Liver (tissue), 3 donors: ENCODE measurements at regions not wholly inside any gene's neighbourhood (a gene's known extent, or its start where the extent isn't known, plus 50 kb on each side); places are given as distances from the start of the nearest gene placed in this dataset.

Source experiments
- JUND ChIP-seq, 2 donors: IDR thresholded peaks; 2 replicates each; pipeline ENCODE4 v1.6.1; 2016; ENCODE audit warnings: antibody characterized with exemption in 2 of 2
- RAD21 ChIP-seq, 2 donors: IDR thresholded peaks; 2 replicates each; pipeline ENCODE4 v1.6.1; 2016; ENCODE audit warnings: antibody characterized with exemption in 2 of 2, mild to moderate bottlenecking in 2 of 2
- REST ChIP-seq: IDR thresholded peaks from 2 replicates; pipeline ENCODE4 v1.6.1; 2016; ENCODE audit warnings: antibody characterized with exemption, mild to moderate bottlenecking
- SP1 ChIP-seq: IDR thresholded peaks from 2 replicates; pipeline ENCODE4 v1.6.1; 2018; ENCODE audit warnings: antibody characterized with exemption, mild to moderate bottlenecking
- TAF1 ChIP-seq: conservative IDR thresholded peaks from 2 replicates; pipeline ENCODE4 v1.6.1; 2016; ENCODE audit warnings: antibody characterized with exemption, mild to moderate bottlenecking
- YY1 ChIP-seq: IDR thresholded peaks from 2 replicates; pipeline ENCODE4 v1.6.1; 2016; ENCODE audit warnings: antibody characterized with exemption, mild to moderate bottlenecking
- TF ChIP-seq, protein P1 (sequence below): fragments of 150-350 bp; IDR thresholded peaks from 2 replicates; pipeline ENCODE4 v1.5.1; 2017; ENCODE audit warnings: improper control_type of control experiment, low read depth, low read length; ENCODE audit not compliant: missing input control
- TF ChIP-seq, protein P2 (sequence below): IDR thresholded peaks from 2 replicates; pipeline ENCODE4 v1.6.1; 2016; ENCODE audit warnings: antibody characterized with exemption
- TF ChIP-seq, protein P3 (sequence below): IDR thresholded peaks from 2 replicates; pipeline ENCODE4 v1.6.1; 2016; ENCODE audit warnings: antibody characterized with exemption
- donor health status: healthy.
- donor health status: healthy.

DNA sequence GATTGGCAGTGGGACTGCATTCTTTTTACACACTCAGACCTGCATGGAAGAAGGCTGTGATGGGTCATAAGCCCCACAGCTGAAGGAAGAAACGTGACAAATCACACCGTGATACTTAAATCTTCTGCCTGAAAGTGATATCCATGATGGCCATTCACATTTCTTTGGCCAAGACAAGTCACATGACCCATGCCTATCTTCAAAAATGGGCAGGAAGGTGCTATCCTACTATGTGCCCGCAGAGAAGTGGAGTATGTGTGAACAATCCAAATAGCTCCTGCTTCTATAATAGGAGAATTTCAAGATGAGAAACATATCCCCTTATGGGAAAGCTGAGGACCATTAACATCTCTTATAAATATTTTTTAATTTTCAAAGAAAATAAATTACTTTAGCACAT is 56.6 kb upstream of the TEAD1 start:
- TF ChIP-seq, protein P1, sequence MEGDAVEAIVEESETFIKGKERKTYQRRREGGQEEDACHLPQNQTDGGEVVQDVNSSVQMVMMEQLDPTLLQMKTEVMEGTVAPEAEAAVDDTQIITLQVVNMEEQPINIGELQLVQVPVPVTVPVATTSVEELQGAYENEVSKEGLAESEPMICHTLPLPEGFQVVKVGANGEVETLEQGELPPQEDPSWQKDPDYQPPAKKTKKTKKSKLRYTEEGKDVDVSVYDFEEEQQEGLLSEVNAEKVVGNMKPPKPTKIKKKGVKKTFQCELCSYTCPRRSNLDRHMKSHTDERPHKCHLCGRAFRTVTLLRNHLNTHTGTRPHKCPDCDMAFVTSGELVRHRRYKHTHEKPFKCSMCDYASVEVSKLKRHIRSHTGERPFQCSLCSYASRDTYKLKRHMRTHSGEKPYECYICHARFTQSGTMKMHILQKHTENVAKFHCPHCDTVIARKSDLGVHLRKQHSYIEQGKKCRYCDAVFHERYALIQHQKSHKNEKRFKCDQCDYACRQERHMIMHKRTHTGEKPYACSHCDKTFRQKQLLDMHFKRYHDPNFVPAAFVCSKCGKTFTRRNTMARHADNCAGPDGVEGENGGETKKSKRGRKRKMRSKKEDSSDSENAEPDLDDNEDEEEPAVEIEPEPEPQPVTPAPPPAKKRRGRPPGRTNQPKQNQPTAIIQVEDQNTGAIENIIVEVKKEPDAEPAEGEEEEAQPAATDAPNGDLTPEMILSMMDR = no peak
- TF ChIP-seq REST (no peak), RAD21 (IDR thresholded peaks at IDR 0.05) (no peak), TAF1 (no peak), SP1 (no peak), YY1 (no peak), JUND (IDR thresholded peaks at IDR 0.05) (no peak)
- TF ChIP-seq, protein P2, sequence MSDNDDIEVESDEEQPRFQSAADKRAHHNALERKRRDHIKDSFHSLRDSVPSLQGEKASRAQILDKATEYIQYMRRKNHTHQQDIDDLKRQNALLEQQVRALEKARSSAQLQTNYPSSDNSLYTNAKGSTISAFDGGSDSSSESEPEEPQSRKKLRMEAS = no peak
- TF ChIP-seq, protein P3, sequence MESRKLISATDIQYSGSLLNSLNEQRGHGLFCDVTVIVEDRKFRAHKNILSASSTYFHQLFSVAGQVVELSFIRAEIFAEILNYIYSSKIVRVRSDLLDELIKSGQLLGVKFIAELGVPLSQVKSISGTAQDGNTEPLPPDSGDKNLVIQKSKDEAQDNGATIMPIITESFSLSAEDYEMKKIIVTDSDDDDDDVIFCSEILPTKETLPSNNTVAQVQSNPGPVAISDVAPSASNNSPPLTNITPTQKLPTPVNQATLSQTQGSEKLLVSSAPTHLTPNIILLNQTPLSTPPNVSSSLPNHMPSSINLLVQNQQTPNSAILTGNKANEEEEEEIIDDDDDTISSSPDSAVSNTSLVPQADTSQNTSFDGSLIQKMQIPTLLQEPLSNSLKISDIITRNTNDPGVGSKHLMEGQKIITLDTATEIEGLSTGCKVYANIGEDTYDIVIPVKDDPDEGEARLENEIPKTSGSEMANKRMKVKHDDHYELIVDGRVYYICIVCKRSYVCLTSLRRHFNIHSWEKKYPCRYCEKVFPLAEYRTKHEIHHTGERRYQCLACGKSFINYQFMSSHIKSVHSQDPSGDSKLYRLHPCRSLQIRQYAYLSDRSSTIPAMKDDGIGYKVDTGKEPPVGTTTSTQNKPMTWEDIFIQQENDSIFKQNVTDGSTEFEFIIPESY = no peak
